SK-N-SH (cell line): ENCODE measurements at regions not wholly inside any gene's neighbourhood (a gene's known extent, or its start where the extent isn't known, plus 50 kb on each side); places are given as distances from the start of the nearest gene placed in this dataset.

Experiments used
- CTCF ChIA-PET: fragments of 300-600, 350-600 bp; formaldehyde crosslinking; extraction: SDS; loops from one replicate; lab custom pipeline; 2021; lab: Yijun Ruan, JAX
- POLR2A ChIA-PET: fragments of 350-600 bp; sonication (Branson Sonifier 250); formaldehyde crosslinking; extraction: SDS; loops from one replicate; lab custom pipeline; 2020; ENCODE audit warnings: antibody characterized with exemption, inconsistent platforms; lab: Yijun Ruan, JAX
- DNase-seq: peaks from one replicate; pipeline ENCODE4 v3.0.0; 2012
- H2AFZ ChIP-seq: fragments of 200-600 bp; sonication (generic); 2 replicates; pipeline ENCODE4 v1.8.1; 2016; ENCODE audit warnings: antibody characterized with exemption, mild to moderate bottlenecking, low read depth
- H3F3A ChIP-seq: fragments of 200-600 bp; sonication (generic); replicated peaks from 2 replicates; pipeline ENCODE3; 2016; ENCODE audit warnings: antibody characterized with exemption, mild to moderate bottlenecking; ENCODE audit not compliant: insufficient read depth
- H3K27ac ChIP-seq, 2 experiments: fragments of 200-500 bp in 1 of 2; fragments of 200-600 bp in 1 of 2; sonication (Bioruptor generic) in 1 of 2; sonication (generic), shearing (Covaris generic) in 1 of 2; 2 replicates each; pipeline versions ENCODE4 v1.5.1 to v1.6.1; 2014 to 2016; ENCODE audit warnings: low read depth in 2 of 2, inconsistent platforms in 1 of 2, low read length in 1 of 2, mild to moderate bottlenecking in 1 of 2, mixed read lengths in 1 of 2
- H3K27me3 ChIP-seq: fragments of 200-600 bp; sonication (generic), shearing (Covaris generic); 2 replicates; pipeline ENCODE4 v1.6.1; 2016; ENCODE audit warnings: mixed run types; ENCODE audit not compliant: insufficient read depth
- H3K36me3 ChIP-seq, 2 experiments: fragments of 200-500 bp in 1 of 2; fragments of 200-600 bp in 1 of 2; sonication (Bioruptor generic) in 1 of 2; sonication (generic) in 1 of 2; replicated peaks in 1 of 2; 2 replicates each; pipeline versions ENCODE3 to v1.5.1; 2014 to 2016; ENCODE audit warnings: low read length in 1 of 2, mild to moderate bottlenecking in 1 of 2; ENCODE audit not compliant: insufficient read depth in 2 of 2, control insufficient read depth in 1 of 2
- H3K4me1 ChIP-seq, 2 experiments: fragments of 200-500 bp in 1 of 2; fragments of 200-600 bp in 1 of 2; sonication (Bioruptor generic) in 1 of 2; sonication (generic), shearing (Covaris generic) in 1 of 2; 2 replicates each; pipeline versions ENCODE4 v1.5.1 to v1.6.1; 2014 to 2016; ENCODE audit warnings: low read depth in 1 of 2, low read length in 1 of 2, mixed run types in 1 of 2; ENCODE audit not compliant: insufficient read depth in 2 of 2, control insufficient read depth in 1 of 2
- H3K4me2 ChIP-seq: fragments of 200-600 bp; sonication (generic), shearing (Covaris generic); 2 replicates; pipeline ENCODE4 v1.6.1; 2017; ENCODE audit warnings: mixed run types
- H3K4me3 ChIP-seq, 2 experiments: fragments of 200-500 bp in 1 of 2; fragments of 200-600 bp in 1 of 2; sonication (Bioruptor generic) in 1 of 2; sonication (generic), shearing (Covaris generic) in 1 of 2; 2 replicates each; pipeline versions ENCODE4 v1.5.1 to v1.8.1; 2014 to 2016; ENCODE audit warnings: low read depth in 2 of 2, inconsistent platforms in 1 of 2, low read length in 1 of 2, mild to moderate bottlenecking in 1 of 2, mixed read lengths in 1 of 2, moderate library complexity in 1 of 2
- H3K79me2 ChIP-seq: fragments of 200-600 bp; sonication (generic); 2 replicates; pipeline ENCODE4 v1.8.1; 2017; ENCODE audit warnings: mild to moderate bottlenecking; ENCODE audit not compliant: insufficient read depth
- H3K9ac ChIP-seq: fragments of 200-600 bp; sonication (generic); 2 replicates; pipeline ENCODE4 v1.6.1; 2017; ENCODE audit warnings: mixed run types
- H3K9me2 ChIP-seq: fragments of 200-600 bp; sonication (generic); 2 replicates; pipeline ENCODE4 v1.6.1; 2017; ENCODE audit warnings: mixed run types
- H3K9me3 ChIP-seq: fragments of 200-600 bp; sonication (generic); 2 replicates; pipeline ENCODE4 v1.6.1; 2017; ENCODE audit warnings: mixed run types, mild to moderate bottlenecking, moderate library complexity
- H4K20me1 ChIP-seq: fragments of 200-600 bp; sonication (generic); 2 replicates; pipeline ENCODE4 v1.6.1; 2017; ENCODE audit warnings: mild to moderate bottlenecking, mixed run types; ENCODE audit not compliant: insufficient read depth
- CHD2 ChIP-seq: fragments of 150-350 bp; IDR thresholded peaks from 2 replicates; pipeline ENCODE4 v1.6.1; 2018; ENCODE audit warnings: low read length; ENCODE audit not compliant: partially characterized antibody
- FOSL2 ChIP-seq: IDR thresholded peaks from 2 replicates; pipeline ENCODE4 v1.4.0; 2012; ENCODE audit warnings: low read depth, mild to moderate bottlenecking, moderate library complexity, borderline replicate concordance
- FOXJ3 ChIP-seq: sonication (generic); formaldehyde crosslinking; IDR thresholded peaks from 2 replicates; pipeline ENCODE4 v1.5.1; 2020; ENCODE audit warnings: mild to moderate bottlenecking, missing genetic modification reagents
- FOXM1 ChIP-seq: IDR thresholded peaks from 2 replicates; pipeline ENCODE4 v1.4.0; 2012; ENCODE audit warnings: low read depth, mild to moderate bottlenecking
- GABPA ChIP-seq: IDR thresholded peaks from 2 replicates; pipeline ENCODE4 v1.4.0; 2012; ENCODE audit warnings: low read depth, mild to moderate bottlenecking
- IRF3 ChIP-seq: fragments of 150-350 bp; IDR thresholded peaks from 2 replicates; pipeline ENCODE4 v1.6.1; 2016; ENCODE audit warnings: mild to moderate bottlenecking, low read depth, low read length
- JUND ChIP-seq: IDR thresholded peaks from 2 replicates; pipeline ENCODE4 v1.4.0; 2012
- MEF2A ChIP-seq: IDR thresholded peaks from 2 replicates; pipeline ENCODE4 v1.4.0; 2012; ENCODE audit warnings: low read depth, borderline replicate concordance
- MXI1 ChIP-seq: IDR thresholded peaks from 2 replicates; pipeline ENCODE4 v1.6.1; 2012; ENCODE audit warnings: mild to moderate bottlenecking, low read depth, low read length, improper control_type of control experiment
- NFIC ChIP-seq: IDR thresholded peaks from 2 replicates; pipeline ENCODE4 v1.4.0; 2012; ENCODE audit warnings: borderline replicate concordance
- POLR2AphosphoS5 ChIP-seq: IDR thresholded peaks from 2 replicates; pipeline ENCODE4 v1.6.1; 2012; ENCODE audit warnings: low read depth, low read length
- REST ChIP-seq: IDR thresholded peaks from 2 replicates; pipeline ENCODE4 v1.6.1; 2012; ENCODE audit warnings: mild to moderate bottlenecking, low read depth, low read length, moderate library complexity
- RXRA ChIP-seq: IDR thresholded peaks from 2 replicates; pipeline ENCODE4 v1.4.0; 2012; ENCODE audit warnings: low read depth, mild to moderate bottlenecking, borderline replicate concordance
- SMC3 ChIP-seq: IDR thresholded peaks from 2 replicates; pipeline ENCODE4 v1.6.1; 2012; ENCODE audit warnings: low read depth, low read length, improper control_type of control experiment
- TAF1 ChIP-seq: IDR thresholded peaks from 2 replicates; pipeline ENCODE4 v1.6.1; 2012; ENCODE audit warnings: low read depth, mild to moderate bottlenecking, low read length, moderate library complexity, borderline replicate concordance
- TCF12 ChIP-seq: IDR thresholded peaks from 2 replicates; pipeline ENCODE4 v1.4.0; 2012
- ZBTB33 ChIP-seq: IDR thresholded peaks from 2 replicates; pipeline ENCODE4 v1.4.0; 2012; ENCODE audit warnings: low read depth, borderline replicate concordance
- WGBS: methylation state at CpG from one replicate; pipeline ENCODE4 v1.1.6; 2017; ENCODE audit warnings: low lambda C conversion rate; 5-methylcytosine and 5-hydroxymethylcytosine counted together

- TF ChIP-seq GABPA (no peak), NFIC (no peak), REST (no peak), SMC3 (no peak), JUND (no peak), RXRA (no peak)
These were observed 119.9 kb upstream of the TMEM106B start (continued) for GRCh38 chr7:12091231-12091630.

- H3K36me3 ChIP-seq = no peaks in the 10 kb centered on the region
- H2AFZ ChIP-seq = no peak overlapping the region
- no peaks in the 10 kb centered on the region for H3K9me2 ChIP-seq
- peaks cover 0 to 30% of the 10 kb centered on the region in 2 experiments; a peak in 2 of 4 replicates for H3K4me1 ChIP-seq
- ChIA-PET CTCF (interaction anchor here (1.4 to 1.6 kb wide), 2 partner anchors 11 to 230 kb away, joined by 4 to 5 read pairs; no protein-coding TSS in a partner anchor), POLR2A (no interaction called here)
- H3K79me2 ChIP-seq = no peaks in the 10 kb centered on the region
- no peak overlapping the region for H3K4me2 ChIP-seq
- no peaks in the 10 kb centered on the region for H3K9me3 ChIP-seq
- no peak overlapping the region for H3K9ac ChIP-seq
- no peak for TF ChIP-seq GABPA
- no peak for TF ChIP-seq JUND
- TF ChIP-seq REST = no peak
- no peak for TF ChIP-seq FOXM1
- no peak for TF ChIP-seq ZBTB33
- no peak for TF ChIP-seq FOSL2
- TF ChIP-seq MEF2A = no peak
- no peak for TF ChIP-seq TAF1
- no peak for TF ChIP-seq CHD2
- TF ChIP-seq IRF3 = no peak
- no peak for TF ChIP-seq POLR2AphosphoS5
- TF ChIP-seq TCF12 = no peak
- no peak for TF ChIP-seq FOXJ3 (CRISPR knock-in tag)
- no peak for TF ChIP-seq MXI1
- no peak for DNase-seq
- no peak overlapping the region for H3K4me3 ChIP-seq
- peak overlapping the region in 1 of 2 experiments; percentile 94; a peak in 2 of 4 replicates for H3K27ac ChIP-seq
- no peaks in the 10 kb centered on the region for H3K27me3 ChIP-seq
- WGBS = 88% methylated on average over 5 of the region's 5 CpGs
- H4K20me1 ChIP-seq = no peaks in the 10 kb centered on the region
- H3F3A ChIP-seq = no peaks in the 10 kb centered on the region
These were observed 118.5 kb upstream of the TMEM106B start for GRCh38 chr7:12092499-12093130.
